ENCODE measurements at regions not wholly inside any gene's neighbourhood (a gene's known extent, or its start where the extent isn't known, plus 50 kb on each side); places are given as distances from the start of the nearest gene placed in this dataset.

GRCh38 chr2:195410074-195410671 lies 246.9 kb upstream of the SLC39A10 start:
- Histone ChIP-seq H3K27ac (ENCODE audit: low read depth, low read length) (no peak overlapping the region), H4K91ac (ENCODE audit: low read depth, low read length) (no peak overlapping the region), H2AK5ac (ENCODE audit: low read length) (no peak overlapping the region), H4K12ac (ENCODE audit: low read depth, low read length) (no peak overlapping the region), H3K9ac (ENCODE audit: low read length) (no peak overlapping the region), H3K4me1 (ENCODE audit: control insufficient read depth in 1 of 2, insufficient read depth in 2 of 2, low read length in 2 of 2) (no peaks in the 10 kb centered on the region), H2BK120ac (ENCODE audit: insufficient read depth, low read length, poor library complexity) (no peak overlapping the region), H2BK5ac (ENCODE audit: low read depth, low read length, poor library complexity) (no peak overlapping the region), H3K14ac (ENCODE audit: low read length) (no peak overlapping the region), H3K4me2 (ENCODE audit: low read length) (no peak overlapping the region), H3K23ac (ENCODE audit: low read length) (no peak overlapping the region), H3K4ac (ENCODE audit: low read depth, low read length) (no peak overlapping the region), H3K4me3 (ENCODE audit: low read depth, low read length) (no peak overlapping the region), H3K79me1 (ENCODE audit: low read length) (no peaks in the 10 kb centered on the region), H3K36me3 (ENCODE audit: control insufficient read depth in 1 of 2, insufficient read depth in 2 of 2, low read length in 2 of 2) (no peaks in the 10 kb centered on the region), H2BK12ac (ENCODE audit: low read length) (no peak overlapping the region), H3K9me3 (ENCODE audit: insufficient read depth, low read depth, low read length) (no peaks in the 10 kb centered on the region), H4K8ac (ENCODE audit: low read depth, low read length) (no peak overlapping the region), H2AFZ (ENCODE audit: insufficient read depth, low read length, poor library complexity) (no peak overlapping the region), H3K79me2 (ENCODE audit: control insufficient read depth, insufficient read depth, low read length, poor library complexity) (no peaks in the 10 kb centered on the region), H3K18ac (ENCODE audit: low read length) (no peak overlapping the region), H3K27me3 (ENCODE audit: insufficient read depth, low read length) (no peaks in the 10 kb centered on the region)
- no CpG with 5 or more reads among the region's 2 CpGs for WGBS (ENCODE audit: extremely low coverage, insufficient coverage, insufficient read length)
- DNase-seq: no peak

GRCh38 chr2:195408811-195409210 lies 248.2 kb upstream of the SLC39A10 start:
- Histone ChIP-seq H2AK5ac (ENCODE audit: low read length) (no peak overlapping the region), H3K4ac (ENCODE audit: low read depth, low read length) (no peak overlapping the region), H3K4me1 (ENCODE audit: control insufficient read depth in 1 of 2, insufficient read depth in 2 of 2, low read length in 2 of 2) (no peaks in the 10 kb centered on the region), H3K18ac (ENCODE audit: low read length) (no peak overlapping the region), H3K79me1 (ENCODE audit: low read length) (no peaks in the 10 kb centered on the region), H2BK120ac (ENCODE audit: insufficient read depth, low read length, poor library complexity) (no peak overlapping the region), H2AFZ (ENCODE audit: insufficient read depth, low read length, poor library complexity) (no peak overlapping the region), H2BK12ac (ENCODE audit: low read length) (no peak overlapping the region), H4K8ac (ENCODE audit: low read depth, low read length) (no peak overlapping the region), H2BK5ac (ENCODE audit: low read depth, low read length, poor library complexity) (no peak overlapping the region), H4K12ac (ENCODE audit: low read depth, low read length) (no peak overlapping the region), H3K9me3 (ENCODE audit: insufficient read depth, low read depth, low read length) (no peaks in the 10 kb centered on the region), H4K91ac (ENCODE audit: low read depth, low read length) (no peak overlapping the region), H3K4me2 (ENCODE audit: low read length) (no peak overlapping the region), H3K4me3 (ENCODE audit: low read depth, low read length) (no peak overlapping the region), H3K9ac (ENCODE audit: low read length) (no peak overlapping the region), H3K27ac (ENCODE audit: low read depth, low read length) (no peak overlapping the region), H3K14ac (ENCODE audit: low read length) (no peak overlapping the region), H3K79me2 (ENCODE audit: control insufficient read depth, insufficient read depth, low read length, poor library complexity) (no peaks in the 10 kb centered on the region), H3K36me3 (ENCODE audit: control insufficient read depth in 1 of 2, insufficient read depth in 2 of 2, low read length in 2 of 2) (no peaks in the 10 kb centered on the region), H3K27me3 (ENCODE audit: insufficient read depth, low read length) (no peaks in the 10 kb centered on the region), H3K23ac (ENCODE audit: low read length) (no peak overlapping the region)
- DNase-seq: no peak
- WGBS (ENCODE audit: extremely low coverage, insufficient coverage, insufficient read length): no CpG with 5 or more reads among the region's 1 CpG

GRCh38 chr2:195408196-195408595 lies 248.8 kb upstream of the SLC39A10 start:
- no peak overlapping the region for H2AFZ ChIP-seq (ENCODE audit: insufficient read depth, low read length, poor library complexity)
- H2BK5ac ChIP-seq (ENCODE audit: low read depth, low read length, poor library complexity): no peak overlapping the region
- H3K23ac ChIP-seq (ENCODE audit: low read length): no peak overlapping the region
- no peaks in the 10 kb centered on the region for H3K79me2 ChIP-seq (ENCODE audit: control insufficient read depth, insufficient read depth, low read length, poor library complexity)
- no peaks in the 10 kb centered on the region for H3K9me3 ChIP-seq (ENCODE audit: insufficient read depth, low read depth, low read length)
- H4K91ac ChIP-seq (ENCODE audit: low read depth, low read length): no peak overlapping the region
- no peaks in the 10 kb centered on the region for H3K79me1 ChIP-seq (ENCODE audit: low read length)
- no CpG with 5 or more reads among the region's 3 CpGs for WGBS (ENCODE audit: extremely low coverage, insufficient coverage, insufficient read length)
- H3K27ac ChIP-seq (ENCODE audit: low read depth, low read length): no peak overlapping the region
- H3K36me3 ChIP-seq (ENCODE audit: control insufficient read depth in 1 of 2, insufficient read depth in 2 of 2, low read length in 2 of 2): no peaks in the 10 kb centered on the region
- no peak overlapping the region for H3K14ac ChIP-seq (ENCODE audit: low read length)
- H3K4me2 ChIP-seq (ENCODE audit: low read length): no peak overlapping the region
- no peak overlapping the region for H3K4me3 ChIP-seq (ENCODE audit: low read depth, low read length)
- no peaks in the 10 kb centered on the region for H3K27me3 ChIP-seq (ENCODE audit: insufficient read depth, low read length)
- H3K4me1 ChIP-seq (ENCODE audit: control insufficient read depth in 1 of 2, insufficient read depth in 2 of 2, low read length in 2 of 2): no peaks in the 10 kb centered on the region
- no peak overlapping the region for H3K18ac ChIP-seq (ENCODE audit: low read length)
- H2BK12ac ChIP-seq (ENCODE audit: low read length): no peak overlapping the region
- no peak overlapping the region for H4K12ac ChIP-seq (ENCODE audit: low read depth, low read length)
- H3K9ac ChIP-seq (ENCODE audit: low read length): no peak overlapping the region
- no peak overlapping the region for H4K8ac ChIP-seq (ENCODE audit: low read depth, low read length)
- no peak overlapping the region for H3K4ac ChIP-seq (ENCODE audit: low read depth, low read length)
- H2AK5ac ChIP-seq (ENCODE audit: low read length): no peak overlapping the region
- no peak for DNase-seq
- H2BK120ac ChIP-seq (ENCODE audit: insufficient read depth, low read length, poor library complexity): no peak overlapping the region

- no peak overlapping the region for H3K4ac ChIP-seq (ENCODE audit: low read depth, low read length)
- no peaks in the 10 kb centered on the region for H3K4me1 ChIP-seq (ENCODE audit: control insufficient read depth in 1 of 2, insufficient read depth in 2 of 2, low read length in 2 of 2)
- H4K12ac ChIP-seq (ENCODE audit: low read depth, low read length): no peak overlapping the region
- H3K4me3 ChIP-seq (ENCODE audit: low read depth, low read length): no peak overlapping the region
- H3K9me3 ChIP-seq (ENCODE audit: insufficient read depth, low read depth, low read length): no peaks in the 10 kb centered on the region
- DNase-seq: peak; percentile 1 to 49
- no peak overlapping the region for H3K18ac ChIP-seq (ENCODE audit: low read length)
- H3K36me3 ChIP-seq (ENCODE audit: control insufficient read depth in 1 of 2, insufficient read depth in 2 of 2, low read length in 2 of 2): no peaks in the 10 kb centered on the region
- H3K27me3 ChIP-seq (ENCODE audit: insufficient read depth, low read length): no peaks in the 10 kb centered on the region
- no peak overlapping the region for H3K27ac ChIP-seq (ENCODE audit: low read depth, low read length)
- no peaks in the 10 kb centered on the region for H3K79me1 ChIP-seq (ENCODE audit: low read length)
- WGBS (ENCODE audit: extremely low coverage, insufficient coverage, insufficient read length): no CpG with 5 or more reads among the region's 3 CpGs
- no peak overlapping the region for H2BK5ac ChIP-seq (ENCODE audit: low read depth, low read length, poor library complexity)
- no peak overlapping the region for H2BK120ac ChIP-seq (ENCODE audit: insufficient read depth, low read length, poor library complexity)
- H3K4me2 ChIP-seq (ENCODE audit: low read length): no peak overlapping the region
- H3K9ac ChIP-seq (ENCODE audit: low read length): no peak overlapping the region
- H2AK5ac ChIP-seq (ENCODE audit: low read length): no peak overlapping the region
- H2BK12ac ChIP-seq (ENCODE audit: low read length): peak overlapping the region; percentile 58
- no peak overlapping the region for H2AFZ ChIP-seq (ENCODE audit: insufficient read depth, low read length, poor library complexity)
- no peak overlapping the region for H4K8ac ChIP-seq (ENCODE audit: low read depth, low read length)
- no peak overlapping the region for H3K23ac ChIP-seq (ENCODE audit: low read length)
- H3K14ac ChIP-seq (ENCODE audit: low read length): no peak overlapping the region
- H3K79me2 ChIP-seq (ENCODE audit: control insufficient read depth, insufficient read depth, low read length, poor library complexity): no peaks in the 10 kb centered on the region
- H4K91ac ChIP-seq (ENCODE audit: low read depth, low read length): no peak overlapping the region
Measured at GRCh38 chr2:195407783-195408182, 249.2 kb upstream of the SLC39A10 start.

All from trophoblast cell (in vitro differentiated cells and primary cell).